LNCaP clone FGC (cell line): ENCODE measurements at regions not wholly inside any gene's neighbourhood (a gene's known extent, or its start where the extent isn't known, plus 50 kb on each side); places are given as distances from the start of the nearest gene placed in this dataset.

Experiments
- DNase-seq: peaks from one replicate; pipeline ENCODE4 v3.0.0-alpha.2; 2011; ENCODE audit warnings: low read depth
- H3K4me3 ChIP-seq: 2 replicates; pipeline ENCODE4 v1.5.1; 2011; ENCODE audit warnings: mild to moderate bottlenecking, low read depth, low read length, control low read depth
- CTCF ChIP-seq: IDR thresholded peaks from 2 replicates; pipeline ENCODE4 v1.5.1; 2012; ENCODE audit warnings: mild to moderate bottlenecking; ENCODE audit not compliant: control insufficient read depth, insufficient read depth; ENCODE audit errors: extremely low read depth

DNA sequence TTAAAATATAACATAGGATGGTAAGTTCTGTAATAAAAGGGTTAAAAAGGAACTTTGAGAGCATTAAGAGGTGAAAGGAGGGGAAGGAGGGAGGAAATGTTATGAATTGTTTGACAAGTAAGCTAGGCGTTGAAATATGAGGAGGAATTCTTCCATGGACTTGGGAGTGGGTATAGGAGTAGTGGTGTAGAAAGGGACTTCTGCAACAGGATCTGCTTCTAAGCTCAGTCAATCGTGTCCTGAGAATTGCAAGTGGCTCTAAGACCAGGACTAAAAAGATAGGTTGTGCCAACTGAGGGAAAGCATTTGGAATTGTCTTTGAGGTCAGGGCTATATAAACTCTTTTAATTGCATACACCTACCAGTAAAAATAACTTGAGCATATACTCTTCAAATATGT is 74.1 kb upstream of the SLC38A2 start:
- H3K4me3 ChIP-seq: no peak overlapping the region

DNA sequence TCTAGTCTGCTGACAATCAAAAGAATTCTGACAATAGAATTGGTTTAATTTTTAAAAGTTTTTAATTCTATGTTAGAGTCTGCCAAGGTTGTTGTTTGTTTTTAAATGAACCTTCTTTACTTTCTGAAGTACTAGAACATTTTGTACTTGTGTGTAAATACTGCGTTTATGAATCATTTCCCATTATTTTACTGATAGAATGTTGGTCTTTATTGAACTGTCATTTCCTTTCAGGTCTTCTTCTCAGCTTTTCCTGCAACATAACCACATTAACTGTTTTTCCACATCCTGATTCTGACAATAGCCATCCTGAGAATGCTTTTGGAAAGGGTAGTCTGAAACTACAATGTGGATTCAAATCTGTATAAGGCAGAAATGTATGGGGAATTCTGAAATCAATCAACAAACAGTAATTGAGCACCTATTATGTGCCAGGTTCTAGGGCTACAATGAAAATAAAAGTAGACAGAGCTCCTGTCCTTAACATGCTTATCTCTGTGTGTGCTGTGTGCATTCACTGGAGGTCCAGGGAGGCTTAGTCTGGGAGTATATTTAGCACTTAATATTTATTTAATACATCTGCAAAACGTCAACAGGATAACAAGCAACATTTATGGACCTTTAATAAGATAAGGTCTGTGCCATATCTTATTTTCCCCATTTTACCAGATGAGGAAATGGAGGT is 73.1 kb upstream of the SLC38A2 start:
- no peak for TF ChIP-seq CTCF
- H3K4me3 ChIP-seq: no peak overlapping the region
- no peak for DNase-seq

More for the DNA sequence above, 74.1 kb upstream of the SLC38A2 start:
- no peak for TF ChIP-seq CTCF
- peak; percentile 72 for DNase-seq

DNA sequence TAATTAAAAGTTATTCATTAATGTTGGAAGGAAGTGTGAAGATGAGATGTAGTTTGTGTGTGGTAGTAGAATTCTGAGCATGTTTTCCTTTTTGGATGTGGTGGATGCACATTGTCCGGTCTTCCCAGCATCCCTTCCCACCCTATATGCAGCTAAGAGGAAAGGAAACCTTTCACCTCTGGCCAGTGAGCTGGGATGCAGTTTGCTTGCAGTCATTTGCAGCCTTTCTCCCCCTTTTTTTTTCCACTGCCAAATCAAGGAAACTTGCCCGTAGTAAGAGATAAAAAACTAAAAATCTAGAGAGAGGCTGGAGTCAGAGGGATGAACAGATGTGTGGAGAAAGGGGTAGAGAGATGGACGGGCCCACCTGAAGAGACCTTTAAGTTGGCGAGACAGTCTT is 72.5 kb upstream of the SLC38A2 start:
- no peak for DNase-seq
- no peak overlapping the region for H3K4me3 ChIP-seq
- TF ChIP-seq CTCF: no peak

DNA sequence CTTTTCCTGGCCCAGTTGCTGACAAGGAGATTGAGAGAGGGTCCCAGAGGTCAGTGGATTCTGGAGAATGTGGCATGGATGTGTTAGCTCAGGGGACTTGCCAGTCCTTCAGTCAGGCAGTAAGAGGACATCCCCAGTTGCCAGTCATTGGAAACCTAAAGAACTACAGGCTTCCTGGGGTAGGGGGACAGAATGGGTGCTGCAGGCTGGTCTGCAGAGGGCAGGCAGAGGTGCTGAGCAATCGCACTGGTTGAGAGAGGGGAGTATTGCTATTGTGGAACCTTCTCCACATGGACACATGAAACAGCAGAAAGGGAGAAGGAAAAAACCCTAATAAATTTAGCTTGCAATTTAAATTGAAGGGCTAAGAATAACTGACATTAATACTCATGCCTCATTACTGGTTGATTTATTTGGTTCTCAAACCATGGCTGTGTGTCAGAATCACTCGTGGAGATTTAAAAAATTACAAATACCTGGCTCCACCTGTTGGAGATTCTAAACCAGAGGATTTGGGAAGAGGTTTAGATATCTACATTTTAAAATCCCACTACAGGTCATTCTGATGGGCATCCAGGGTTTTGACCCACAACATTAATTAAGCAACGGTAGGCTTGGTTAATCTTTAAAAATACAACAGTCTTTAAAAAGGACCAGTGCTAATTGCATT is 71.2 kb upstream of the SLC38A2 start:
- no peak overlapping the region for H3K4me3 ChIP-seq
- no peak for DNase-seq
- TF ChIP-seq CTCF: no peak

DNA sequence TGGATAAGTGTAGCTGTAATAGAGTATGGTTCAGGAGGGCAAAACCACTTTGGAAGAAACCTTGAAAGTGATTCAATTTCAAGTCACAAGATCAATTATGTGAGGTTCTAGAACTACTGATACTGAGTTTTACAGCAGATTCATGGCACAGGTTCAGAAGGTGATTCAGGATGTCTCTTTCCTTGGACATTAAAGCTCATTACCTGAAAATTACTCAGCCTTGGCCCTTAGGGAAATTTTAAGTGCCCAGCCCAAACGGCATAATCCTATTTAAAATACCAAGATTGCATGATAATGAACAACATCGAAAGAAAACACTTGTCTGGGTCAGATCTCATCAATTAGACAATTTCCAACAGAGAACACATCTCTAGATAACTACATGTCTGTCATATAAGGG is 70.2 kb upstream of the SLC38A2 start:
- no peak overlapping the region for H3K4me3 ChIP-seq
- TF ChIP-seq CTCF: no peak
- no peak for DNase-seq

DNA sequence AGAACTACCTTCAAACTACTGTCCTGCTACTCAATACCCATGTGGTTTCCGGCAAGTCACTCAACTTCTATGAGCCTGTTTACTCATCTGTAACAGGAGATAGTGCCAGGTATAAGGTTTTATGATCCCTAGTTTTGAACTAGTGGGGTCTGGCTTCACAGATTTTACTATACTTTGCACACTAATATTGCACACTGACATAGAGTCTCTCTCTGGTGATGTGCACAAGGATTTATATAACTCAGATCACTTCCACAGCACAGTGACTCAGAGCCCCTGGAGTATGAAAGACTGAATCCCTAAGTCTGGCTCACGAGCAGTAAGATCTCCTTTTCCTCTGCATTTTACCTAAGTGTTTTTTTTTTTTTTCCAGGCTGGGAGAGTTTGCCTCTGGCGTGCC is 69.7 kb upstream of the SLC38A2 start:
- H3K4me3 ChIP-seq: no peak overlapping the region
- no peak for DNase-seq
- TF ChIP-seq CTCF: no peak
